GM12864 (cell line): ENCODE measurements at regions not wholly inside any gene's neighbourhood (a gene's known extent, or its start where the extent isn't known, plus 50 kb on each side); places are given as distances from the start of the nearest gene placed in this dataset.

Experiments used
- DNase-seq: peaks from one replicate; pipeline ENCODE4 v3.0.0-alpha.2; 2011; ENCODE audit warnings: low read depth
- H3K4me3 ChIP-seq: 2 replicates; pipeline ENCODE4 v1.5.1; 2011; ENCODE audit warnings: mild to moderate bottlenecking, low read depth, low read length, control low read depth
- TF ChIP-seq, protein P1 (sequence below): IDR thresholded peaks from 2 replicates; pipeline ENCODE4 v1.5.1; 2011; ENCODE audit warnings: low read depth, mild to moderate bottlenecking, moderate library complexity, low read length, control low read depth, inconsistent platforms; ENCODE audit errors: missing control alignments

DNA sequence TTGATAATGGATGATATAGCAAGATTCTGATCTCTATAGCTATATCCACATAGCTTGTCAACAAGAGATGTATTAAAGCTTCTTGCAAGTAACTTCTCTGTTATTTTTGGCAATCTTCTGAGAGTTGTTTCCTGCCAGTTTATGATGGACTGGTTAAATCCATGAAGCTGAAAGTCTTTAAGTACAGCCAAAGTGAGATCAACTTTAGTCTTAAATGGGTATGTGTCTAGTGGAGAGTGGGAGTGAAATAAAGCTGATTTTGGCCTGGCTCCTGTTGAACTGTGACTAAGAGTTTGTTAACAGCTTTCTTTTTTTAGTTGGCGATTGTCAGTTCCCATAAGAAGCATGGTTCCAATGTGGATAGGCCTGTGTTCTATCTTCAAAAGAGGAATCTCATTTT lies 350.9 kb upstream of the PCSK5 start:
- H3K4me3 ChIP-seq = no peak overlapping the region
- TF ChIP-seq, protein P1, sequence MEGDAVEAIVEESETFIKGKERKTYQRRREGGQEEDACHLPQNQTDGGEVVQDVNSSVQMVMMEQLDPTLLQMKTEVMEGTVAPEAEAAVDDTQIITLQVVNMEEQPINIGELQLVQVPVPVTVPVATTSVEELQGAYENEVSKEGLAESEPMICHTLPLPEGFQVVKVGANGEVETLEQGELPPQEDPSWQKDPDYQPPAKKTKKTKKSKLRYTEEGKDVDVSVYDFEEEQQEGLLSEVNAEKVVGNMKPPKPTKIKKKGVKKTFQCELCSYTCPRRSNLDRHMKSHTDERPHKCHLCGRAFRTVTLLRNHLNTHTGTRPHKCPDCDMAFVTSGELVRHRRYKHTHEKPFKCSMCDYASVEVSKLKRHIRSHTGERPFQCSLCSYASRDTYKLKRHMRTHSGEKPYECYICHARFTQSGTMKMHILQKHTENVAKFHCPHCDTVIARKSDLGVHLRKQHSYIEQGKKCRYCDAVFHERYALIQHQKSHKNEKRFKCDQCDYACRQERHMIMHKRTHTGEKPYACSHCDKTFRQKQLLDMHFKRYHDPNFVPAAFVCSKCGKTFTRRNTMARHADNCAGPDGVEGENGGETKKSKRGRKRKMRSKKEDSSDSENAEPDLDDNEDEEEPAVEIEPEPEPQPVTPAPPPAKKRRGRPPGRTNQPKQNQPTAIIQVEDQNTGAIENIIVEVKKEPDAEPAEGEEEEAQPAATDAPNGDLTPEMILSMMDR = no peak
- no peak for DNase-seq

DNA sequence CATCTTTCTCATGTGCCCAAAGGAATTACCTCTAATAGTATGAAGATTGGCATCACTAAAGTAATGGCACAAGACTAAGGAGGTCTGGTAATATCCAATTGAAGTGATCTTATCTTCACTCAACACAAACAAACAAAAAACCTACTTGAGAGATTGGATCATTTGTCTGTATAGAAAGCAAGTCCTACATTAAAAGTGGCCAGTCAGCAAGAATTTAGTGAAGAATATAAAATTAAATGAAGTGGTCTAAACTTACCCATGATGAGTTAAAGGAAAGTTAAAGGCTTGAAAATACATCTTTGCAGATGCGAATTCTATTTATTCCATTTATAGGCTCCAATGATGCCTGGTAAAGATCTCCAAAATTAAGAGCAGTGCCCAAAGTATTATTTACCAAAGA lies 350.3 kb upstream of the PCSK5 start:
- TF ChIP-seq, protein P1 = no peak
- H3K4me3 ChIP-seq = no peak overlapping the region
- no peak for DNase-seq

DNA sequence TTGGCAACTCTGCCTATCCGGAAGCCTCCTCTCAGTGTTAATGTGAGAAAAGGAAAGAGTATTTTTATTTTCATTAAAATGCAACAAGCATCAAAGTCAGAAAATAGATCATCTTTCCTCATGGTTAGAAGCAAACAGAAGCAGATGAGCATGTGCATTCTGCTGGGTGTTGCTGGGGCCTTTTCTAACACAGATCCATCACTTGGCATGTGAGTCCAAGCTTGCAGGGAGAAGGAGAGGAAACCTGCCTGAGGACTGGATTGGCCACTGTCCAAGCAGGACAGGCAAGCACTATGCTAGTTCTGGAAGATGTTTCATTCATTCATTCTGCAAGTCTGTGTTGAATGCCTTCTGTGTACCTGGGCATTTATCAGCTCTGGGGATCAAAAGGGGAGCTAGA lies 348.7 kb upstream of the PCSK5 start:
- TF ChIP-seq, protein P1 = no peak
- no peak for DNase-seq
- H3K4me3 ChIP-seq = no peak overlapping the region

DNA sequence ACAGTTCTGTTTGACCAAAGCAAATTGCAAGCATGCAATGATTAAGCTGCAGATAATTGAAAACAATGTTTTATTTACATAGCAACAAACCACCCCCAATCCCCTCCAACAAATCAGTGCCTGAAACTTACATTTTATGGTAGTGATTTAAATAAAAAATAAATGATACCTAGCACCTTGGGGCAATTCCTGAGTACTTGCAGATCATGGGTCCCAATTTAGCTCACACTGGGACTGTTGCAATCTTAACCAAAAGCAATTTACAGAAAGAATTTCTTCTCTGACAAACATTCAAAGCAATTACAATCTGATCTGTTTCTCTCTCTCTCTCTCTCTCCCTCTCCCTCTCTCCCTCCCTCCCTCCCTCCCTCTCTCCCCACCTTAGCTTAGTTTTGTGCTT lies 345.7 kb upstream of the PCSK5 start:
- DNase-seq = no peak
- H3K4me3 ChIP-seq = no peak overlapping the region
- TF ChIP-seq, protein P1 = no peak

DNA sequence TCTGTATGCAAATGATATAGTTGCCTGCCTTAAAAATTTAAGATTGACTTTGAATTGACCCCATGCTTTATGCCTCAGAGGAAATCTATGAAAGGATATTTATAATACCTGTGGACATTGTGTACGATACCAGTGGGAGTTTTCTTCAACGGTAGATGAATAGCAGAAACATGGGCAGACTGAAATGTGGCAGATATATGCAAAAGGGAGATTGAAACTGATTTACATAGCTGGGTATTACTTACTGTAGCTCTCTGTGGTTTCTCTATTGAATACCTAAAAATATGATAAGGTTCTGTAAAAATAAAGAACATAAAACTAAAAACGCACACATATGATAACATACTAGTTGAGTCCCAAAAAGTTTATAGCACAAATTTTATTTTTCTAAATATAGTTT lies 345.2 kb upstream of the PCSK5 start:
- TF ChIP-seq, protein P1 = no peak

DNA sequence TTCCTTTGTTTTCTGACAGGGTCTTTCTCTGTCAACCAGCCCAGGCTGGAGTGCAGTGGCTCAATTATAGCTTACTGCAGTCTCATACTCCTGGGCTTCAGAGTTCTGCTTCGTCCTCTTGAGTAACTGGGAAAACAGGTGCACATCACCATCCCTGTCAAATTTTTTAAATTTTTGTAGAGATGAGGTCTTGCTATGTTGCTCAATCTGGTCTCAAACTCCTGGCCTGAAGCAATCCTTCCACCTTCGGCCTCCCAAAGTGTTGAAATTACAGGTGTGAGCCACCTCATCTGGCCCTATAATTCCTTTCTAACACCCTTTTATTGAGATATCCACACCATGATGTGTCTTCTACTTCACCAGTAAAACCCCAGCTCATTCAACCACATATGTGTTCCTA lies 341.6 kb upstream of the PCSK5 start:
- TF ChIP-seq, protein P1 = no peak
- DNase-seq = no peak
- no peak overlapping the region for H3K4me3 ChIP-seq

More for the DNA sequence above, 345.2 kb upstream of the PCSK5 start:
- H3K4me3 ChIP-seq = no peak overlapping the region
- no peak for DNase-seq

DNA sequence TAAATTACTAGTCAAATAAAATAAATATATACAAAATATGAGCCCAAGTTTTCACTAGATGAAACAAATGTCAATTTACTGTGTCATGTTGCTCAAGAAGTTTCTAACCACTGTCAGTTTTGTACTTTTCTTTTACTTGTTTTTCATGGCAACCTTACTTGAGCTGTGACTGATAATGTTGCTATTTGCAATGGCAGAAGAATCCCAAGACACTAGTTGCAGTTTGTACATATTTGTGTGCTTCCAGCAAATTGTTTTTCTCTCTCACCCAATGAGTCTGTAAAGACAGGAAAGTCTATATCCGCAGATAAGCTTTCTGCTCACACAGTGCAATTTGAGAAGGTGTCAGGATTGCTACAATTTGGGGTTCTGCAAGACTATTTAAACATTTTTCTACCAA lies 338.6 kb upstream of the PCSK5 start:
- DNase-seq = no peak
- TF ChIP-seq, protein P1 = no peak
- no peak overlapping the region for H3K4me3 ChIP-seq
